Omental fat pad (tissue), 3 donors: ENCODE measurements at regions not wholly inside any gene's neighbourhood (a gene's known extent, or its start where the extent isn't known, plus 50 kb on each side); places are given as distances from the start of the nearest gene placed in this dataset.

Source experiments
- ATAC-seq: fragments of 150-250 bp; one replicate; pipeline ENCODE4 v1.9.1; 2016; ENCODE audit warnings: mild to moderate bottlenecking, moderate library complexity; ENCODE audit not compliant: low FRiP score
- DNase-seq: peaks from one replicate; pipeline ENCODE4 v3.0.0-alpha.2; 2019; ENCODE audit warnings: low spot score
- CTCF ChIP-seq, 3 donors: fragments of 450-650 bp; IDR thresholded peaks; one replicate each; pipeline ENCODE4 v1.5.1; 2016 to 2017; ENCODE audit warnings: antibody characterized with exemption in 3 of 3, mild to moderate bottlenecking in 3 of 3, moderate library complexity in 2 of 3

- DNase-seq, result no peak
- no peak for TF ChIP-seq CTCF (IDR thresholded peaks at IDR 0.05)
- ATAC-seq, result no peak
Observed at GRCh38 chr2:16181741-16182090, 241.4 kb downstream of the MYCN start.

- ATAC-seq (no peak), DNase-seq (no peak)
- no peak for TF ChIP-seq CTCF (IDR thresholded peaks at IDR 0.05)
Observed at GRCh38 chr2:16181062-16181740, 240.9 kb downstream of the MYCN start.

- DNase-seq (no peak), ATAC-seq (no peak)
- TF ChIP-seq CTCF (IDR thresholded peaks at IDR 0.05), result no peak
Observed at GRCh38 chr2:16180631-16181030, 240.3 kb downstream of the MYCN start.

GRCh38 chr2:16179701-16180416 lies 239.5 kb downstream of the MYCN start:
- DNase-seq (no peak), ATAC-seq (no peak)
- no peak for TF ChIP-seq CTCF (IDR thresholded peaks at IDR 0.05)

- TF ChIP-seq CTCF (IDR thresholded peaks at IDR 0.05), result no peak
- no peak for ATAC-seq
- no peak for DNase-seq
Observed at GRCh38 chr2:16178551-16179130, 238.3 kb downstream of the MYCN start.

- ATAC-seq (no peak), DNase-seq (no peak)
- TF ChIP-seq CTCF (IDR thresholded peaks at IDR 0.05), result no peak
Observed at GRCh38 chr2:16177671-16178180, 237.4 kb downstream of the MYCN start.
